Type B pancreatic cell (in vitro differentiated cells): ENCODE measurements at regions not wholly inside any gene's neighbourhood (a gene's known extent, or its start where the extent isn't known, plus 50 kb on each side); places are given as distances from the start of the nearest gene placed in this dataset.
"Not testable (repeated sequence)": the region's sequence is repeated elsewhere in the genome, so short reads cannot be mapped to it uniquely, and the experiment has no call there.

Experiments
- DNase-seq: peaks from one replicate; pipeline ENCODE4 v3.0.0; 2021; ENCODE audit warnings: mixed read lengths; ENCODE audit not compliant: unreplicated experiment; ENCODE audit errors: extremely low spot score
- H3K27ac Mint-ChIP-seq: 2 replicates; pipeline ENCODE4 v1.8.0; 2021; ENCODE audit warnings: mild to moderate bottlenecking, mixed read lengths
- H3K27me3 Mint-ChIP-seq: 2 replicates; pipeline ENCODE4 v1.8.0; 2021; ENCODE audit warnings: mixed read lengths
- H3K36me3 Mint-ChIP-seq: 2 replicates; pipeline ENCODE4 v1.8.0; 2021; ENCODE audit warnings: mixed read lengths
- H3K4me1 Mint-ChIP-seq: one replicate; pipeline ENCODE4 v1.8.0; 2021; ENCODE audit warnings: mixed read lengths; ENCODE audit not compliant: unreplicated experiment
- H3K4me3 Mint-ChIP-seq: 2 replicates; pipeline ENCODE4 v1.8.0; 2021; ENCODE audit warnings: mild to moderate bottlenecking, mixed read lengths
- H3K9me3 Mint-ChIP-seq: 2 replicates; pipeline ENCODE4 v1.8.0; 2021; ENCODE audit warnings: mixed read lengths
- TF ChIP-seq, protein P1 (sequence below): fragments of 200-600 bp; sonication (generic); conservative IDR thresholded peaks from 2 replicates; pipeline ENCODE4 v1.5.0; 2021; ENCODE audit warnings: antibody characterized with exemption, mild to moderate bottlenecking

GRCh38 chr13:99085808-99086266 lies 108.0 kb upstream of the DOCK9 start:
- no peak for DNase-seq
- no peak overlapping the region for H3K27ac Mint-ChIP-seq
- peaks cover 28% of the 10 kb centered on the region for H3K27me3 Mint-ChIP-seq
- peak overlapping the region; percentile 89 for H3K4me3 Mint-ChIP-seq
- TF ChIP-seq, protein P1, sequence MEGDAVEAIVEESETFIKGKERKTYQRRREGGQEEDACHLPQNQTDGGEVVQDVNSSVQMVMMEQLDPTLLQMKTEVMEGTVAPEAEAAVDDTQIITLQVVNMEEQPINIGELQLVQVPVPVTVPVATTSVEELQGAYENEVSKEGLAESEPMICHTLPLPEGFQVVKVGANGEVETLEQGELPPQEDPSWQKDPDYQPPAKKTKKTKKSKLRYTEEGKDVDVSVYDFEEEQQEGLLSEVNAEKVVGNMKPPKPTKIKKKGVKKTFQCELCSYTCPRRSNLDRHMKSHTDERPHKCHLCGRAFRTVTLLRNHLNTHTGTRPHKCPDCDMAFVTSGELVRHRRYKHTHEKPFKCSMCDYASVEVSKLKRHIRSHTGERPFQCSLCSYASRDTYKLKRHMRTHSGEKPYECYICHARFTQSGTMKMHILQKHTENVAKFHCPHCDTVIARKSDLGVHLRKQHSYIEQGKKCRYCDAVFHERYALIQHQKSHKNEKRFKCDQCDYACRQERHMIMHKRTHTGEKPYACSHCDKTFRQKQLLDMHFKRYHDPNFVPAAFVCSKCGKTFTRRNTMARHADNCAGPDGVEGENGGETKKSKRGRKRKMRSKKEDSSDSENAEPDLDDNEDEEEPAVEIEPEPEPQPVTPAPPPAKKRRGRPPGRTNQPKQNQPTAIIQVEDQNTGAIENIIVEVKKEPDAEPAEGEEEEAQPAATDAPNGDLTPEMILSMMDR, result no peak
- H3K36me3 Mint-ChIP-seq, result no peaks in the 10 kb centered on the region
- no peaks in the 10 kb centered on the region for H3K9me3 Mint-ChIP-seq
- peaks cover 19% of the 10 kb centered on the region for H3K4me1 Mint-ChIP-seq

- H3K4me3 Mint-ChIP-seq, result peak overlapping the region; percentile 89
- TF ChIP-seq, protein P1, result no peak
- H3K9me3 Mint-ChIP-seq, result no peaks in the 10 kb centered on the region
- H3K27ac Mint-ChIP-seq, result no peak overlapping the region
- peaks cover 22% of the 10 kb centered on the region for H3K4me1 Mint-ChIP-seq
- no peak for DNase-seq
- no peaks in the 10 kb centered on the region for H3K36me3 Mint-ChIP-seq
- H3K27me3 Mint-ChIP-seq, result peaks cover 28% of the 10 kb centered on the region
Observed at GRCh38 chr13:99086267-99087097, 108.6 kb upstream of the DOCK9 start.

GRCh38 chr13:99087098-99087953 lies 109.5 kb upstream of the DOCK9 start:
- Mint-ChIP-seq H3K4me1 (peaks cover 24% of the 10 kb centered on the region), H3K27ac (peak overlapping the region; percentile 99), H3K36me3 (no peaks in the 10 kb centered on the region), H3K27me3 (peaks cover 30% of the 10 kb centered on the region), H3K4me3 (peak overlapping the region; percentile 100), H3K9me3 (no peaks in the 10 kb centered on the region)
- DNase-seq, result peak; percentile 93
- TF ChIP-seq, protein P1, result peak; percentile 66

- Mint-ChIP-seq H3K4me1 (peaks cover 24% of the 10 kb centered on the region), H3K36me3 (no peaks in the 10 kb centered on the region), H3K27me3 (peaks cover 30% of the 10 kb centered on the region), H3K27ac (peak overlapping the region; percentile 99), H3K9me3 (no peaks in the 10 kb centered on the region), H3K4me3 (peak overlapping the region; percentile 100)
- TF ChIP-seq, protein P1, result no peak
- no peak for DNase-seq
Observed at GRCh38 chr13:99087954-99088491, 110.2 kb upstream of the DOCK9 start.

GRCh38 chr13:99093997-99094396 lies 106.7 kb upstream of the UBAC2 start:
- Mint-ChIP-seq H3K4me3 (no peak overlapping the region), H3K36me3 (no peaks in the 10 kb centered on the region), H3K27ac (no peak overlapping the region), H3K9me3 (no peaks in the 10 kb centered on the region), H3K27me3 (peaks cover 3% of the 10 kb centered on the region), H3K4me1 (peaks cover 5% of the 10 kb centered on the region)
- TF ChIP-seq, protein P1, result no peak
- DNase-seq, result no peak

- H3K4me1 Mint-ChIP-seq, DNase-seq, H3K27ac Mint-ChIP-seq, H3K9me3 Mint-ChIP-seq, H3K36me3 Mint-ChIP-seq, H3K27me3 Mint-ChIP-seq, H3K4me3 Mint-ChIP-seq: not testable (repeated sequence)
Observed at GRCh38 chr13:99101831-99102230, 98.8 kb upstream of the UBAC2 start.
